NCI-H345 treated with DMSO at 0.1 percent for 48 hours (cell line): ENCODE measurements at regions not wholly inside any gene's neighbourhood (a gene's known extent, or its start where the extent isn't known, plus 50 kb on each side); places are given as distances from the start of the nearest gene placed in this dataset.

ENCODE experiments used
- DNase-seq: peaks from one replicate; lab custom pipeline; 2025; ENCODE audit not compliant: unreplicated experiment; lab: John Stamatoyannopoulos, UW

DNA sequence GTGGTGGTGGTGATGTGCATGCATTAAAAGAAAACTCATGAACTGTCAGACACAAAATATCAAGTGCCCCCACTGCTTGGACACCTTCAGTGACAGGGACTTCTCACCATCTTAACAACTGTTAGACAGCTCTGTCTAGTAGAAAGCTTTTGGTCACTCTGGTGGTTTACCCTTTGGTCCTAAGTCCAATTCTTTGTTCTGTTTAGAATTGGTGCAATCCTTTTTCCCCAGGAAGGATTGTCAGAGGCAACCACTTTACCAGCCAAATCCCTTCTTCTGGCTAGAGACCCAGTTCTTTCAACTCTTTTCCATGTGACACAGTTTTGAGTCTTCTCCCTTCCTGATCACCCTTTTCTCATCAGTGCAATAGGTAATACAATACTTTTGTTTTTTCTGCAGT is 140.2 kb downstream of the SEC61B start:
- DNase-seq = no peak

GRCh38 chr9:99363509-99363908 is 141.4 kb downstream of the SEC61B start:
- no peak for DNase-seq

- no peak for DNase-seq
Observed at GRCh38 chr9:99365233-99365980, 143.3 kb downstream of the SEC61B start.

DNA sequence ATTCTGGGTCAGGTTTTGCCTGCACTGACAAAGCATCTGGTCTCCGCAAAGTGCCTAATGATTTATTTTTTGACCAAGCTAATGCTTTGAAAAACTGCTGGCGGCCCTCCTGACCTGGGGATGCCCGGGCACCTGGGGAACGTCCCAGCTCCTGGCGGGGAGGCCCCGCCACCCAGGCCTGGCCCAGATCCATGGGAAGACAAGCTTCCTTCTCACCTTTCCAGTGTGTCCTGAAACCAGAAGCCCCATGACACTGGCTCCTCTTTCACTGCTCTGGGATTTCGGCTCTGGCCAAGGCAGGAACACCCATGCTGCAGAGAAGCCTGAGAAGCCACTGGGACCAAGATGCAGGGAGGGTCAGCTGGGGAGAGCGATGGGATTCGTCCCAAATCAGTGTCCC is 144.1 kb downstream of the SEC61B start:
- no peak for DNase-seq

DNA sequence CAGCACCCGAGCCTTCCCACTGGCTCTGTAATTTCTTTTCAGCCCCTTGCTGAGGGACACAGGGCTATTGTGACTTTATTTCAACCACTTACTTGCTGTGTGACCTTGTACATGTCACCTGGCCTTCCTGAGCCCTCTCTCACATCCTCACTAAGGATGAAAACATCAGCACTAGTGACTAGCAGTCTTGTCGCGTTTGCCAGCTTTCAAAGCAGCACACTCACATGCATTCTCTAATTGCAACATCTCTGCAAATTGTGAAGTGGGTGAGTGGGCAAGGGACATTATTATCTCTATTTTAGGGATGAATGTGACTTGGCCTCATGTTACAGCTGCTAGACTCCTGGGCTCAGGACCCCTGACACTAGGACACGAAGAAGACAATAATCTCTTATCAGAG is 144.5 kb downstream of the SEC61B start:
- no peak for DNase-seq

- DNase-seq = no peak
Observed at GRCh38 chr9:99368341-99369326, 146.6 kb downstream of the SEC61B start.

- no peak for DNase-seq
Observed at GRCh38 chr9:99369327-99369722, 147.2 kb downstream of the SEC61B start.

- no peak for DNase-seq
Observed at GRCh38 chr9:99370376-99370775, 148.3 kb downstream of the SEC61B start.

DNA sequence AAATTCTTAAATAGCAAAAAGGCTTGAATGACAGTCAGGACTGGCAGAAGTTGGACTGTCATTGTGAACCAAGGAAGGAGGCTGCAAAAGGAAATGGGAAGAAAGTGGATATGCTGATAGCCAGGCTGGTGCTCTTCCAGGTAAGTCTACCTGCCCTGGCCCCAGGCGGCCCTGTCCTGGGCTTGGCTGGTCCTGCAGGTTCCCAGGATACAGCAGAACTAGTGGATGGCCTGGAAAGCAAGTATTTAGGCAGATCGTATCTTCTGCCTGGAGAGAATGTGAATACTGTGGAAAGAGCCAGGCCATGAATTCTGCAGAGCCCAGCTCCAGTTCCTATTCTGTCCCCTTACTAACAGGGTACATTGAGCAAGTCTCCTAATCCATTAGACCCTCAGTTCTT is 149.3 kb downstream of the SEC61B start:
- no peak for DNase-seq

- no peak for DNase-seq
Observed at GRCh38 chr9:99373912-99374311, 151.8 kb downstream of the SEC61B start.

DNA sequence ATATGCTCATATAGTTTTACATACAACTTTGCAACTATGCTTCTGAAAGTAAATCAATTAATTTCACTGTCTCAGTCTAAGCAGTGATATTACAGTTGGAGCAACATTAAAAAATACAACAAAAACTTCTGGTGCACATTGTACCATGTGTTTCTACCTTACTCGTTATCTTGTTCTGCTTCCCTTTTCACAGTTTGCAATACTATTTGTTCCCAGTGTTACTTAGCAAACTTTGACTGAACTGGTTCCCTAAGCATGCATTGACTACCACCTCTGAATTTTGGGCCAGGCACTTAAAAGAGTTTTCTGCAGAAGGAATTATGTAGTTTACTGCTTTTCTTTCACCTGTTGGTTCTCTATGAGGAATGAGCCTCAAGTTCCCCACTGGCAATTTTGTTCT is 152.7 kb downstream of the SEC61B start:
- no peak for DNase-seq

DNA sequence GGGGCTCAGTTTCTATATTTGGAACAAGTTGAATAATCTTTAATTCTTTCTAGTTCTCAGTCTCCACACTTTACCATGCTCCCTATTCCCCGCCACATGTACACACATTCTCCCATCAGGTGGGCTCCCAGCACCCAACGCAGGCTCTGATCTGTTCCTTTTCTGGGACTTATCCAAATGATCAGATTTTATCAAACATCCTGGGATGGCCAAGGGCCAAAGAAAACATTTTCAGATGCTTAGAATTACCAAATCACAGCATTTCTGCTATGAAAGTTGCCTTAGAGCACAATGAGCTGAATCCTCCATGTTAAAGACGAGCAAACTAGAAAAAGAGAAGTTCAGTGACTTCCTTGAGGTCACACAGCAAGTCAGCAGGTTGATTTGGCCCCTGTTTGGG is 153.4 kb downstream of the SEC61B start:
- no peak for DNase-seq

DNA sequence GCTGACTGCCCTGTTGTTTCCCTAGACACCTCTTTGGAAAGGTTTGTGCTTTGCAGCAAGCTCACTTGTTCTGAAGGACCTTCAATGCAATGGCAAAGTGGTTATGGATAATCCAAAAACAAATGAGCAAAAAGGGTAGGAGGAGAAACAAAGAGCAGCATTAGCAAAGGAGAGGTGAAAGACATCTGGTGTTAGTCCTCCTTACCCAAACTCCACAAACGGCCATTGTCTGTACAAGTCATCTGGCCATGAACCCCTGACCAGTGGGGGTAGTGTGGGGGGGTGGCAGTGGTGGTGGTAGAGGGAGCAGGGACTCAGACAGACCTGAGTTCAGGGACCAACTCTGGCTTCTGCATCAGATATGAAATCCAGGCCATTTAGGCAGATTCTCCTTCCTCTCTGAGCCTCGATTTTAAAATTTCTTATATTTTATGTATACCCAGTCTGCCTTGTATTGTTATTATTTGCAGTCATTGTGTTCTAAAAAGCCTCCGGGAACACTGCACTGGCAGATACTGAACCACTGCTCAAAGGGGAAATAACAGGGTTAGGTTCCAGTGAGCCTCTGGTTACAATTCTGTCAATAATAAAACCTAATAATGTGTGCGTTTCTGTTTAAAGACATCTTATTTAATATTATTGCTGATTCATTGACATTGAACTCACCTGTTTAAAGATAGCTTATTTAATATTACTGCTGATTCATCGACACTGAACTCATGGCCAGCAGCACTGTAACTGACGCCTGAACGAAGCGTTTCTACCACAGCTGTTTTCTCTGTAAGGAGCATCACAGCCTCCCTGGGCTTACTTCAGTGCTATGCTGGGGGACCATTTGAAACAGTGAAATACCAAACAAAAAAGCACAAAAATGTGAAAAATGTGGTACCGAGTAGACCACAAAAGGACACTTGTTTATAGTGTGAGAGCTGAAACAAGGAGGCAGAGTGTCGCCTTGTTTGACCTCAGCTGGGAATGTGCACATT is 156.0 kb downstream of the SEC61B start:
- no peak for DNase-seq

DNA sequence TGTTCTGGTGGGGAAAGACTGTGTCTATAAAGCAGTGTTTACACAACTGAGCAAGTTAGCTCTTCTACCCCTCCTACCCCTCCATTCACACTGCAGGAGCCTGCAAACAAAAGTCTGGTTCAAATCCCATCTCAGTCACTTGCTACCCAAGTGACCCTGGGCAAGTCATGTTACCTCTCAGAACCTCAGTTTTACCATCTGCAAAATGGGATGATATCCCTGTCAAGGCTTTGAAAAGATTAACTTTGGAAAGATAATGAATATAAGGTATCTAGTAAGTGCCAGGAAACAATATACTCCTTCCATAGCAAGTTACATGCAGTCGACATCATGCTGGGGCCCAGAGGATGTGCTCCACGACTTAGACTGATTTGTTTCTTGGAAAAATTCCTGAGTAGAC is 161.5 kb downstream of the SEC61B start:
- no peak for DNase-seq

DNA sequence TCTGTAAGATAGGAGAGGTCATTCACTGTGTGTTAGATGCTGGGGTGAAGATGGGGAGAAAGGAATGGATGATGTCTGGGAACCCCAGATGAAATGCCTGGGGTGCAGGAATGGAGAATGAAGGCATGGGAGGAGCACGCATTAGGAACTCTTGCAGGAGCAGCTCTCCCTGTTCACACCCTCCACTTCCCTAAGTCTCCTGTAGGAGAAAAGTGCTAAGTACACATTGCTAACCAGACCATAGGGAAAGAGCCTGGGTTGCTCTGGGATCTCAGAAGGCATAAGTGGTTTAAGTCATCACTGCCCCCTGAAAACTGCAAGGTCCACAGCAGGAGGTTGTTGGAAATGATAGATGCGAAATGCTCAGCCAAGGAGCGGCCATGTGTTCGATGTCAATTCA is 163.1 kb downstream of the SEC61B start:
- no peak for DNase-seq

- DNase-seq = no peak
Observed at GRCh38 chr9:99385814-99386279, 163.8 kb downstream of the SEC61B start.

- DNase-seq = no peak
Observed at GRCh38 chr9:99387431-99387830, 165.3 kb downstream of the SEC61B start.

GRCh38 chr9:99389087-99390033 is 167.3 kb downstream of the SEC61B start:
- DNase-seq = no peak

DNA sequence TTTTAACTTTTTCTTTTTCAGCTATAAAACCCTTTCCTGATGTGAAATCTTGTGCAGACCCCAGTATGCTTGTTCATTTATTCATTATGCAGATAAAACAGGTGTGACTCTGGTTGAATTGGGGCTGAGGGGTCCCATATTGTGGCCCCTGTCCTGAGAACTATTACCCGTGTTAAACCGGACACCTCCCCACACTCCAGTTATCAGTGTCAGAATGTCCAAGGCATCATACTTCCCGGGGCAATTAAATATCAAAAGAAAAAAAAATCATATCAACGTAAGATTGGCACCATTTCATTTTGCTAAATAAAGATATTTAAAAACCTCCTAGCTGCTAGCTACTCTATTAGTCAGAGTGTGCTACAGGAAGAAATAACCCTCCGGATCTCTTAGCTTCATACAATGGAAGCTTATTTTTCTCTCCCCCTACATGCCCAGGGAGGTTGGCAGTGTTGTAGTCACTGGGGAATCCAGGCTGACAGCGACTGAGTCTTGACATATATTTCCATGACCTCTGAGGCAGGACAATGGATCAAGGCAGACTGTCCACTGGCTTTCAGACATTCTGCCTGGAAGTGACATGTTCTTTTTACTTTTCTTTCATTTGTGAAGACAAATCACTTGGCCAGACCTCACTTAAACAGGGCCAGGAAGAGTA is 170.0 kb downstream of the SEC61B start:
- no peak for DNase-seq
